Liver (tissue), 8 donors: ENCODE measurements at regions not wholly inside any gene's neighbourhood (a gene's known extent, or its start where the extent isn't known, plus 50 kb on each side); places are given as distances from the start of the nearest gene placed in this dataset.

ENCODE experiments used
- DNase-seq: peaks from one replicate; pipeline ENCODE4 v3.0.0-alpha.2; 2017; ENCODE audit warnings: low spot score
- H3K27ac ChIP-seq, 2 donors: one replicate each; pipeline ENCODE4 v1.7.0; 2013; ENCODE audit warnings: inconsistent platforms in 2 of 2, low read length in 2 of 2, control low read depth in 1 of 2, low read depth in 1 of 2, mild to moderate bottlenecking in 1 of 2
- H3K27me3 ChIP-seq, 4 donors: one replicate each; pipeline versions ENCODE4 v1.6.1 to v1.7.0; 2013; ENCODE audit warnings: low read length in 3 of 4, inconsistent platforms in 1 of 4, mild to moderate bottlenecking in 1 of 4, moderate library complexity in 1 of 4; ENCODE audit not compliant: control insufficient read depth in 4 of 4, insufficient read depth in 4 of 4
- H3K36me3 ChIP-seq, 4 donors: one replicate each; pipeline versions ENCODE4 v1.6.1 to v1.7.0; 2013; ENCODE audit warnings: low read length in 3 of 4, mild to moderate bottlenecking in 3 of 4, low read depth in 1 of 4, moderate library complexity in 1 of 4; ENCODE audit not compliant: control insufficient read depth in 4 of 4, insufficient read depth in 3 of 4
- H3K4me1 ChIP-seq, 4 donors: one replicate each; pipeline versions ENCODE4 v1.6.1 to v1.7.0; 2013; ENCODE audit warnings: low read length in 3 of 4, mild to moderate bottlenecking in 3 of 4, moderate library complexity in 1 of 4; ENCODE audit not compliant: control insufficient read depth in 4 of 4, insufficient read depth in 4 of 4
- H3K4me3 ChIP-seq, 3 donors: one replicate each; pipeline versions ENCODE4 v1.6.1 to v1.7.0; 2013; ENCODE audit warnings: low read length in 3 of 3, control low read depth in 1 of 3, low read depth in 1 of 3, mild to moderate bottlenecking in 1 of 3
- H3K9ac ChIP-seq, 2 donors: one replicate each; pipeline ENCODE4 v1.7.0; 2013; ENCODE audit warnings: low read length in 2 of 2, mild to moderate bottlenecking in 2 of 2, moderate library complexity in 2 of 2, control low read depth in 1 of 2, low read depth in 1 of 2
- H3K9me3 ChIP-seq, 4 donors: one replicate each; pipeline versions ENCODE4 v1.6.1 to v1.7.0; 2013; ENCODE audit warnings: low read length in 3 of 4; ENCODE audit not compliant: control insufficient read depth in 4 of 4
- CTCF ChIP-seq: fragments of 150-350 bp; IDR thresholded peaks from 2 replicates; pipeline ENCODE4 v1.5.1; 2017; ENCODE audit warnings: improper control_type of control experiment, low read depth, low read length; ENCODE audit not compliant: missing input control
- EGR1 ChIP-seq, 2 donors: IDR thresholded peaks; 2 replicates each; pipeline ENCODE4 v1.6.1; 2016 to 2018; ENCODE audit warnings: antibody characterized with exemption in 2 of 2, low read depth in 2 of 2
- FOXA2 ChIP-seq: IDR thresholded peaks from 2 replicates; pipeline ENCODE4 v1.6.1; 2016; ENCODE audit warnings: antibody characterized with exemption
- GABPA ChIP-seq, 2 donors: IDR thresholded peaks in 1 of 2; conservative IDR thresholded peaks in 1 of 2; 2 replicates each; pipeline ENCODE4 v1.6.1; 2016; ENCODE audit warnings: antibody characterized with exemption in 2 of 2, mild to moderate bottlenecking in 1 of 2, moderate library complexity in 1 of 2
- HNF4A ChIP-seq, 2 donors: conservative IDR thresholded peaks; 2 replicates each; pipeline ENCODE4 v1.6.1; 2016; ENCODE audit warnings: antibody characterized with exemption in 2 of 2, mild to moderate bottlenecking in 2 of 2
- HNF4G ChIP-seq: IDR thresholded peaks from 2 replicates; pipeline ENCODE4 v1.6.1; 2016; ENCODE audit warnings: antibody characterized with exemption
- JUND ChIP-seq, 2 donors: IDR thresholded peaks; 2 replicates each; pipeline ENCODE4 v1.6.1; 2016; ENCODE audit warnings: antibody characterized with exemption in 2 of 2
- MAX ChIP-seq: IDR thresholded peaks from 2 replicates; pipeline ENCODE4 v1.6.1; 2016; ENCODE audit warnings: antibody characterized with exemption
- NR2F2 ChIP-seq: IDR thresholded peaks from 2 replicates; pipeline ENCODE4 v1.6.1; 2016; ENCODE audit warnings: antibody characterized with exemption
- RAD21 ChIP-seq, 2 donors: IDR thresholded peaks; 2 replicates each; pipeline ENCODE4 v1.6.1; 2016; ENCODE audit warnings: antibody characterized with exemption in 2 of 2, mild to moderate bottlenecking in 2 of 2
- REST ChIP-seq: IDR thresholded peaks from 2 replicates; pipeline ENCODE4 v1.6.1; 2016; ENCODE audit warnings: antibody characterized with exemption, mild to moderate bottlenecking
- RXRA ChIP-seq, 2 donors: IDR thresholded peaks; 2 replicates each; pipeline ENCODE4 v1.6.1; 2017 to 2018; ENCODE audit warnings: antibody characterized with exemption in 2 of 2, mild to moderate bottlenecking in 1 of 2
- SP1 ChIP-seq: IDR thresholded peaks from 2 replicates; pipeline ENCODE4 v1.6.1; 2018; ENCODE audit warnings: antibody characterized with exemption, mild to moderate bottlenecking
- TAF1 ChIP-seq: conservative IDR thresholded peaks from 2 replicates; pipeline ENCODE4 v1.6.1; 2016; ENCODE audit warnings: antibody characterized with exemption, mild to moderate bottlenecking
- YY1 ChIP-seq: IDR thresholded peaks from 2 replicates; pipeline ENCODE4 v1.6.1; 2016; ENCODE audit warnings: antibody characterized with exemption, mild to moderate bottlenecking
- ZBTB33 ChIP-seq: IDR thresholded peaks from 2 replicates; pipeline ENCODE4 v1.6.1; 2016; ENCODE audit warnings: antibody characterized with exemption
- WGBS: extraction: QIAGEN DNeasy Blood & Tissue Kit; methylation state at CpG from one replicate; pipeline ENCODE4 v1.1.7; 2013; 5-methylcytosine and 5-hydroxymethylcytosine counted together
- donor health status: healthy.
- donor health status: healthy.
- donor health status: healthy.
- donor health status: healthy.
- donor health status: healthy.

GRCh38 chr1:182331387-182331786 is 60.2 kb downstream of the GLUL start:
- no peak for TF ChIP-seq YY1
- TF ChIP-seq CTCF = no peak
- TF ChIP-seq NR2F2 = no peak
- TF ChIP-seq HNF4A (conservative IDR thresholded peaks at IDR 0.05) = no peak
- TF ChIP-seq RXRA (IDR thresholded peaks at IDR 0.05) = no peak
- TF ChIP-seq EGR1 (IDR thresholded peaks at IDR 0.05; ENCODE audit: low read depth in 2 of 2) = no peak
- no peak for TF ChIP-seq TAF1
- TF ChIP-seq FOXA2 = no peak
- no peak for TF ChIP-seq JUND (IDR thresholded peaks at IDR 0.05)
- TF ChIP-seq GABPA (IDR thresholded peaks at IDR 0.05 in 1 of 2, conservative IDR thresholded peaks at IDR 0.05 in 1 of 2) = no peak
- no peak for TF ChIP-seq HNF4G
- no peak for TF ChIP-seq SP1
- TF ChIP-seq ZBTB33 = no peak
- no peak for TF ChIP-seq MAX
- TF ChIP-seq REST = no peak
- no peak for TF ChIP-seq RAD21 (IDR thresholded peaks at IDR 0.05)
- Histone ChIP-seq H3K4me1 (no peaks in the 10 kb centered on the region), H3K36me3 (no peaks in the 10 kb centered on the region), H3K4me3 (no peak overlapping the region), H3K9me3 (no peaks in the 10 kb centered on the region), H3K27me3 (no peaks in the 10 kb centered on the region), H3K9ac (no peak overlapping the region), H3K27ac (no peak overlapping the region)
- 93% methylated on average over 1 of the region's 1 CpG for WGBS
- no peak for DNase-seq

GRCh38 chr1:182330303-182330702 is 61.3 kb downstream of the GLUL start:
- Histone ChIP-seq H3K9ac (no peak overlapping the region), H3K27ac (no peak overlapping the region), H3K36me3 (no peaks in the 10 kb centered on the region), H3K4me3 (no peak overlapping the region), H3K9me3 (no peaks in the 10 kb centered on the region), H3K4me1 (no peaks in the 10 kb centered on the region), H3K27me3 (no peaks in the 10 kb centered on the region)
- DNase-seq = peak; percentile 60
- TF ChIP-seq TAF1 (no peak), REST (no peak), HNF4G (no peak), HNF4A (conservative IDR thresholded peaks at IDR 0.05) (no peak)
